Uterus (tissue), 2 donors: ENCODE measurements at regions not wholly inside any gene's neighbourhood (a gene's known extent, or its start where the extent isn't known, plus 50 kb on each side); places are given as distances from the start of the nearest gene placed in this dataset.

Experiments used
- POLR2A ChIP-seq, 2 donors: fragments of 450-650 bp; IDR thresholded peaks; one replicate each; pipeline ENCODE4 v1.6.1; 2016; ENCODE audit warnings: antibody characterized with exemption in 2 of 2, mild to moderate bottlenecking in 1 of 2, moderate library complexity in 1 of 2
- TF ChIP-seq, protein P1 (sequence below), 4 experiments: fragments of 200-600 bp in 2 of 4; fragments of 450-650 bp in 2 of 4; sonication (generic) in 2 of 4; IDR thresholded peaks; one replicate each; pipeline ENCODE4 v1.5.1; 2016 to 2019; ENCODE audit warnings: antibody characterized with exemption in 4 of 4, mild to moderate bottlenecking in 2 of 4, moderate library complexity in 1 of 4

DNA sequence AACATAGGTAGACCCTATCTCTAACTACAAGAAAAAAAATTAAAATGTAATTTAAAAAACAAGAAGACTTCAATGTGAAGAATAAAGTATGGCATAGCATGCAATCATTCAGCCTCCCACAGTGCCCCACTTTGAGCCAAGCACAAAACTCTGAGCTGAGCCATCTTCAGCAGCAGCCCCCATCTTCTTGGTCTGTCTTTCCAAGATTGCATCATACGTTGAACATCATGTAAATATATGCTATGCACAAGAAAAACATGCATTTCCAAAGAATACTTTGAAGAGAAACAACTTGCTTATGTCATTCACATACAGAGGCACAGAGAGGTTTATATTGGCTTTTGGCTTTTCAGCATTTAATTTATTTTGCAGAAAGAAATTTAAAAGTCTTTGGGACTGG lies 105.8 kb upstream of the TMPO start:
- TF ChIP-seq, protein P1, sequence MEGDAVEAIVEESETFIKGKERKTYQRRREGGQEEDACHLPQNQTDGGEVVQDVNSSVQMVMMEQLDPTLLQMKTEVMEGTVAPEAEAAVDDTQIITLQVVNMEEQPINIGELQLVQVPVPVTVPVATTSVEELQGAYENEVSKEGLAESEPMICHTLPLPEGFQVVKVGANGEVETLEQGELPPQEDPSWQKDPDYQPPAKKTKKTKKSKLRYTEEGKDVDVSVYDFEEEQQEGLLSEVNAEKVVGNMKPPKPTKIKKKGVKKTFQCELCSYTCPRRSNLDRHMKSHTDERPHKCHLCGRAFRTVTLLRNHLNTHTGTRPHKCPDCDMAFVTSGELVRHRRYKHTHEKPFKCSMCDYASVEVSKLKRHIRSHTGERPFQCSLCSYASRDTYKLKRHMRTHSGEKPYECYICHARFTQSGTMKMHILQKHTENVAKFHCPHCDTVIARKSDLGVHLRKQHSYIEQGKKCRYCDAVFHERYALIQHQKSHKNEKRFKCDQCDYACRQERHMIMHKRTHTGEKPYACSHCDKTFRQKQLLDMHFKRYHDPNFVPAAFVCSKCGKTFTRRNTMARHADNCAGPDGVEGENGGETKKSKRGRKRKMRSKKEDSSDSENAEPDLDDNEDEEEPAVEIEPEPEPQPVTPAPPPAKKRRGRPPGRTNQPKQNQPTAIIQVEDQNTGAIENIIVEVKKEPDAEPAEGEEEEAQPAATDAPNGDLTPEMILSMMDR (IDR thresholded peaks at IDR 0.05), result no peak
- TF ChIP-seq POLR2A (IDR thresholded peaks at IDR 0.05), result no peak
